SK-N-SH (cell line): ENCODE measurements at regions not wholly inside any gene's neighbourhood (a gene's known extent, or its start where the extent isn't known, plus 50 kb on each side); places are given as distances from the start of the nearest gene placed in this dataset.

Experiments
- CTCF ChIA-PET: fragments of 300-600, 350-600 bp; formaldehyde crosslinking; extraction: SDS; loops from one replicate; lab custom pipeline; 2021; lab: Yijun Ruan, JAX
- POLR2A ChIA-PET: fragments of 350-600 bp; sonication (Branson Sonifier 250); formaldehyde crosslinking; extraction: SDS; loops from one replicate; lab custom pipeline; 2020; ENCODE audit warnings: antibody characterized with exemption, inconsistent platforms; lab: Yijun Ruan, JAX
- DNase-seq: peaks from one replicate; pipeline ENCODE4 v3.0.0; 2012
- H2AFZ ChIP-seq: fragments of 200-600 bp; sonication (generic); 2 replicates; pipeline ENCODE4 v1.8.1; 2016; ENCODE audit warnings: antibody characterized with exemption, mild to moderate bottlenecking, low read depth
- H3F3A ChIP-seq: fragments of 200-600 bp; sonication (generic); replicated peaks from 2 replicates; pipeline ENCODE3; 2016; ENCODE audit warnings: antibody characterized with exemption, mild to moderate bottlenecking; ENCODE audit not compliant: insufficient read depth
- H3K27ac ChIP-seq, 2 experiments: fragments of 200-500 bp in 1 of 2; fragments of 200-600 bp in 1 of 2; sonication (Bioruptor generic) in 1 of 2; sonication (generic), shearing (Covaris generic) in 1 of 2; 2 replicates each; pipeline versions ENCODE4 v1.5.1 to v1.6.1; 2014 to 2016; ENCODE audit warnings: low read depth in 2 of 2, inconsistent platforms in 1 of 2, low read length in 1 of 2, mild to moderate bottlenecking in 1 of 2, mixed read lengths in 1 of 2
- H3K27me3 ChIP-seq: fragments of 200-600 bp; sonication (generic), shearing (Covaris generic); 2 replicates; pipeline ENCODE4 v1.6.1; 2016; ENCODE audit warnings: mixed run types; ENCODE audit not compliant: insufficient read depth
- H3K36me3 ChIP-seq, 2 experiments: fragments of 200-500 bp in 1 of 2; fragments of 200-600 bp in 1 of 2; sonication (Bioruptor generic) in 1 of 2; sonication (generic) in 1 of 2; replicated peaks in 1 of 2; 2 replicates each; pipeline versions ENCODE3 to v1.5.1; 2014 to 2016; ENCODE audit warnings: low read length in 1 of 2, mild to moderate bottlenecking in 1 of 2; ENCODE audit not compliant: insufficient read depth in 2 of 2, control insufficient read depth in 1 of 2
- H3K4me1 ChIP-seq, 2 experiments: fragments of 200-500 bp in 1 of 2; fragments of 200-600 bp in 1 of 2; sonication (Bioruptor generic) in 1 of 2; sonication (generic), shearing (Covaris generic) in 1 of 2; 2 replicates each; pipeline versions ENCODE4 v1.5.1 to v1.6.1; 2014 to 2016; ENCODE audit warnings: low read depth in 1 of 2, low read length in 1 of 2, mixed run types in 1 of 2; ENCODE audit not compliant: insufficient read depth in 2 of 2, control insufficient read depth in 1 of 2
- H3K4me2 ChIP-seq: fragments of 200-600 bp; sonication (generic), shearing (Covaris generic); 2 replicates; pipeline ENCODE4 v1.6.1; 2017; ENCODE audit warnings: mixed run types
- H3K4me3 ChIP-seq, 2 experiments: fragments of 200-500 bp in 1 of 2; fragments of 200-600 bp in 1 of 2; sonication (Bioruptor generic) in 1 of 2; sonication (generic), shearing (Covaris generic) in 1 of 2; 2 replicates each; pipeline versions ENCODE4 v1.5.1 to v1.8.1; 2014 to 2016; ENCODE audit warnings: low read depth in 2 of 2, inconsistent platforms in 1 of 2, low read length in 1 of 2, mild to moderate bottlenecking in 1 of 2, mixed read lengths in 1 of 2, moderate library complexity in 1 of 2
- H3K79me2 ChIP-seq: fragments of 200-600 bp; sonication (generic); 2 replicates; pipeline ENCODE4 v1.8.1; 2017; ENCODE audit warnings: mild to moderate bottlenecking; ENCODE audit not compliant: insufficient read depth
- H3K9ac ChIP-seq: fragments of 200-600 bp; sonication (generic); 2 replicates; pipeline ENCODE4 v1.6.1; 2017; ENCODE audit warnings: mixed run types
- H3K9me2 ChIP-seq: fragments of 200-600 bp; sonication (generic); 2 replicates; pipeline ENCODE4 v1.6.1; 2017; ENCODE audit warnings: mixed run types
- H3K9me3 ChIP-seq: fragments of 200-600 bp; sonication (generic); 2 replicates; pipeline ENCODE4 v1.6.1; 2017; ENCODE audit warnings: mixed run types, mild to moderate bottlenecking, moderate library complexity
- H4K20me1 ChIP-seq: fragments of 200-600 bp; sonication (generic); 2 replicates; pipeline ENCODE4 v1.6.1; 2017; ENCODE audit warnings: mild to moderate bottlenecking, mixed run types; ENCODE audit not compliant: insufficient read depth
- CHD2 ChIP-seq: fragments of 150-350 bp; IDR thresholded peaks from 2 replicates; pipeline ENCODE4 v1.6.1; 2018; ENCODE audit warnings: low read length; ENCODE audit not compliant: partially characterized antibody
- CTCF ChIP-seq: fragments of 200-600 bp; sonication (generic); IDR thresholded peaks from 2 replicates; pipeline ENCODE4 v1.6.1; 2017; ENCODE audit warnings: antibody characterized with exemption, mild to moderate bottlenecking, moderate library complexity
- GATA2 ChIP-seq: sonication (generic); formaldehyde crosslinking; IDR thresholded peaks from 2 replicates; pipeline ENCODE4 v1.5.0; 2020; ENCODE audit warnings: mild to moderate bottlenecking, missing genetic modification reagents
- RAD21 ChIP-seq: IDR thresholded peaks from 2 replicates; pipeline ENCODE4 v1.6.1; 2012; ENCODE audit warnings: mild to moderate bottlenecking, low read length
- TAF1 ChIP-seq: IDR thresholded peaks from 2 replicates; pipeline ENCODE4 v1.6.1; 2012; ENCODE audit warnings: low read depth, mild to moderate bottlenecking, low read length, moderate library complexity, borderline replicate concordance
- TCF12 ChIP-seq: IDR thresholded peaks from 2 replicates; pipeline ENCODE4 v1.4.0; 2012
- WGBS: methylation state at CpG from one replicate; pipeline ENCODE4 v1.1.6; 2017; ENCODE audit warnings: low lambda C conversion rate; 5-methylcytosine and 5-hydroxymethylcytosine counted together

GRCh38 chr19:30662211-30662861, 290.2 kb downstream of the ZNF536 start:
- Histone ChIP-seq H3K4me1 (peaks cover 9 to 12% of the 10 kb centered on the region in 2 experiments; a peak in 3 of 4 replicates), H3K27ac (no peak overlapping the region), H2AFZ (peak overlapping the region; percentile 41; the same call in 1 of the 2 replicates)
- WGBS: 16% methylated on average over 10 of the region's 10 CpGs
- peak; percentile 24; the same call in 1 of the 2 replicates for TF ChIP-seq TCF12
- TF ChIP-seq RAD21: no peak
- peak; percentile 26; the same call in 1 of the 2 replicates for TF ChIP-seq GATA2
- TF ChIP-seq, all 33 proteins: peak for 2
- H3K9ac ChIP-seq: no peak overlapping the region
- H3K4me2 ChIP-seq: 0 out of 2 replicates have a peak overlapping the region, but pooled peaks have one; percentile 47
- ChIA-PET CTCF (interaction anchor here (0.9 to 2.0 kb wide), 2 partner anchors 12 to 13 kb away, joined by 5 read pairs; no protein-coding TSS in a partner anchor), POLR2A (no interaction called here)
- H3K36me3 ChIP-seq: no peaks in the 10 kb centered on the region
- no peak for DNase-seq
- H3K9me2 ChIP-seq: no peaks in the 10 kb centered on the region
- H3K9me3 ChIP-seq: no peaks in the 10 kb centered on the region
- H3K27me3 ChIP-seq: no peaks in the 10 kb centered on the region
- no peaks in the 10 kb centered on the region for H4K20me1 ChIP-seq
- H3F3A ChIP-seq: no peaks in the 10 kb centered on the region
- H3K4me3 ChIP-seq: no peak overlapping the region; a peak in 1 of 4 replicates
- H3K79me2 ChIP-seq: no peaks in the 10 kb centered on the region

GRCh38 chr19:30659638-30660037, 287.5 kb downstream of the ZNF536 start:
- Histone ChIP-seq H3F3A (no peaks in the 10 kb centered on the region), H3K79me2 (no peaks in the 10 kb centered on the region), H3K36me3 (no peaks in the 10 kb centered on the region), H3K9me2 (no peaks in the 10 kb centered on the region), H3K27ac (no peak overlapping the region), H2AFZ (no peak overlapping the region), H3K9me3 (no peaks in the 10 kb centered on the region), H3K4me2 (no peak overlapping the region), H3K4me3 (no peak overlapping the region), H3K27me3 (no peaks in the 10 kb centered on the region), H3K9ac (no peak overlapping the region), H4K20me1 (no peaks in the 10 kb centered on the region), H3K4me1 (peaks cover 11 to 12% of the 10 kb centered on the region in 2 experiments; a peak in 3 of 4 replicates)
- TF ChIP-seq CHD2 (no peak), TAF1 (no peak)
- ChIA-PET CTCF (interaction anchor here (1.2 to 2.0 kb wide), 3 partner anchors 9 to 10 kb away, joined by 4 to 7 read pairs (median 4); no protein-coding TSS in a partner anchor), POLR2A (interaction anchor here (0.6 kb wide), 1 partner anchor 8 kb away, joined by 5 read pairs; no protein-coding TSS in a partner anchor)
- DNase-seq: no peak

- CTCF ChIA-PET: interaction anchor here (2.1 kb wide), 1 partner anchor 27 kb away, joined by 7 read pairs; no protein-coding TSS in a partner anchor
- H3K27ac ChIP-seq: no peak overlapping the region
- POLR2A ChIA-PET: no interaction called here
- H3K4me1 ChIP-seq: peaks cover 0 to 2% of the 10 kb centered on the region in 2 experiments; a peak in 1 of 4 replicates
- no peak for DNase-seq
- no peaks in the 10 kb centered on the region for H3K27me3 ChIP-seq
- TF ChIP-seq CTCF: no peak
- no peaks in the 10 kb centered on the region for H3K9me3 ChIP-seq
- H3K9ac ChIP-seq: no peak overlapping the region
- H2AFZ ChIP-seq: no peak overlapping the region
- H3K79me2 ChIP-seq: no peaks in the 10 kb centered on the region
- no peaks in the 10 kb centered on the region for H3K9me2 ChIP-seq
- H3F3A ChIP-seq: no peaks in the 10 kb centered on the region
- H3K36me3 ChIP-seq: no peaks in the 10 kb centered on the region
- no peaks in the 10 kb centered on the region for H4K20me1 ChIP-seq
- no peak overlapping the region for H3K4me2 ChIP-seq
- WGBS: 28% methylated on average over 10 of the region's 10 CpGs
- no peak overlapping the region for H3K4me3 ChIP-seq
Measured at GRCh38 chr19:30656520-30657100, 284.4 kb downstream of the ZNF536 start.
